K562 (cell line): ENCODE measurements at regions not wholly inside any gene's neighbourhood (a gene's known extent, or its start where the extent isn't known, plus 50 kb on each side); places are given as distances from the start of the nearest gene placed in this dataset.

Source experiments
- ATAC-seq: fragments of 200-7000 bp; cut with Tn5 transposase; 3 replicates; pipeline ENCODE4 v1.9.1; 2020; ENCODE audit warnings: moderate library complexity
- BruUV-seq: library from RNA; stranded (reverse); fragments of 400-500 nt; replicated peaks from 2 replicates; lab custom pipeline; 2021; lab: Mats Ljungman, UMichigan
- CTCF ChIA-PET: fragments of 300-600 bp; formaldehyde crosslinking; extraction: SDS; loops from one replicate; lab custom pipeline; 2021; ENCODE audit warnings: low intra/inter-chr PET ratio; lab: Yijun Ruan, JAX
- POLR2A ChIA-PET: fragments of 300-600, 350-650 bp; sonication (Branson Sonifier 250); formaldehyde crosslinking; extraction: SDS; loops from one replicate; lab custom pipeline; 2021; ENCODE audit warnings: antibody characterized with exemption, inconsistent platforms; lab: Yijun Ruan, JAX
- DNase-seq, 4 experiments: peaks; one replicate each; pipeline versions ENCODE4 v3.0.0 to v3.0.0-alpha.2; 2011 to 2018; ENCODE audit warnings: low spot score in 3 of 4, mixed read lengths in 3 of 4; ENCODE audit errors: extremely low read depth in 1 of 4
- FAIRE-seq: peaks from 2 replicates; lab custom pipeline; 2011; peaks lifted over from hg19 to GRCh38; lab: Jason Lieb, UNC
- H2AFZ ChIP-seq: 2 replicates; pipeline ENCODE4 v1.6.0; 2011; ENCODE audit warnings: low read depth, low read length, control low read depth, inconsistent platforms
- H3K27ac ChIP-seq: fragments of 200-600 bp; 3 replicates; pipeline ENCODE4 v1.8.0; 2011; ENCODE audit warnings: low read depth, mild to moderate bottlenecking, control low read depth, inconsistent platforms, low read length, moderate library complexity, mixed read lengths; ENCODE audit errors: extremely low read depth
- H3K27me3 ChIP-seq, 2 experiments: fragments of 300-600 bp in 1 of 2; 2 replicates in 1 of 2; 3 replicates in 1 of 2; pipeline versions ENCODE4 v1.6.0 to v1.8.0; 2011; ENCODE audit warnings: inconsistent platforms in 2 of 2, low read length in 2 of 2, mild to moderate bottlenecking in 1 of 2, mixed read lengths in 1 of 2, moderate library complexity in 1 of 2; ENCODE audit not compliant: control insufficient read depth in 2 of 2, insufficient read depth in 2 of 2
- H3K36me3 ChIP-seq: fragments of 300-600 bp; 3 replicates; pipeline ENCODE4 v1.8.0; 2011; ENCODE audit warnings: mild to moderate bottlenecking, low read length, inconsistent platforms; ENCODE audit not compliant: control insufficient read depth, insufficient read depth
- H3K4me1 ChIP-seq, 2 experiments: fragments of 200-600 bp in 1 of 2; replicated peaks in 1 of 2; 2 replicates in 1 of 2; 3 replicates in 1 of 2; pipeline versions ENCODE4 v1.5.1 to v1.8.0; 2011; ENCODE audit warnings: inconsistent platforms in 2 of 2, low read length in 2 of 2, mild to moderate bottlenecking in 1 of 2, mixed read lengths in 1 of 2, moderate library complexity in 1 of 2; ENCODE audit not compliant: control insufficient read depth in 2 of 2, insufficient read depth in 2 of 2
- H3K4me2 ChIP-seq: 2 replicates; pipeline ENCODE4 v1.6.1; 2011; ENCODE audit warnings: low read length, control low read depth, inconsistent platforms, mixed read lengths; ENCODE audit not compliant: insufficient read depth
- H3K4me3 ChIP-seq: fragments of 200-600 bp; sonication (generic), shearing (Covaris generic); 2 replicates; pipeline ENCODE4 v1.5.1; 2016; ENCODE audit warnings: control low read depth, inconsistent platforms
- H3K79me2 ChIP-seq: fragments of 200-600 bp; 3 replicates; pipeline ENCODE4 v1.8.0; 2011; ENCODE audit warnings: low read length, inconsistent platforms; ENCODE audit not compliant: control insufficient read depth, insufficient read depth
- H3K9ac ChIP-seq, 2 experiments: 2 replicates each; pipeline versions ENCODE4 v1.6.0 to v1.6.1; 2011; ENCODE audit warnings: low read depth in 2 of 2, low read length in 2 of 2, control low read depth in 1 of 2, inconsistent platforms in 1 of 2, mild to moderate bottlenecking in 1 of 2, mixed read lengths in 1 of 2; ENCODE audit not compliant: insufficient read depth in 1 of 2
- H3K9me1 ChIP-seq: one replicate; pipeline ENCODE4 v1.6.0; 2011; ENCODE audit warnings: inconsistent platforms, mild to moderate bottlenecking, low read length, moderate library complexity; ENCODE audit not compliant: control insufficient read depth, insufficient read depth
- H3K9me3 ChIP-seq: replicated peaks from 2 replicates; pipeline ENCODE4 v1.5.1; 2011; ENCODE audit warnings: low read depth, low read length, inconsistent platforms; ENCODE audit not compliant: control insufficient read depth, insufficient read depth
- H4K20me1 ChIP-seq: replicated peaks from 2 replicates; pipeline ENCODE4 v1.6.1; 2011; ENCODE audit warnings: low read length, inconsistent platforms, mixed read lengths; ENCODE audit not compliant: control insufficient read depth, insufficient read depth
- ARID4B ChIP-seq: sonication (generic); formaldehyde crosslinking; IDR thresholded peaks from 2 replicates; pipeline ENCODE4 v1.8.0; 2022; ENCODE audit warnings: mild to moderate bottlenecking, missing genetic modification reagents
- HDAC2 ChIP-seq: fragments of 450-650 bp; IDR thresholded peaks from 2 replicates; pipeline ENCODE4 v1.6.1; 2016; ENCODE audit warnings: mild to moderate bottlenecking
- KAT7 ChIP-seq: sonication (generic); formaldehyde crosslinking; IDR thresholded peaks from 2 replicates; pipeline ENCODE4 v1.8.0; 2022; ENCODE audit warnings: missing genetic modification reagents, mild to moderate bottlenecking, borderline replicate concordance
- KDM5B ChIP-seq: fragments of 200-600 bp; sonication (generic); IDR thresholded peaks from 2 replicates; pipeline ENCODE4 v1.6.1; 2012; ENCODE audit warnings: low read depth, mild to moderate bottlenecking, moderate library complexity, low read length, control low read depth, inconsistent platforms; ENCODE audit not compliant: insufficient replicate concordance
- L3MBTL2 ChIP-seq: fragments of 450-650 bp; IDR thresholded peaks from 2 replicates; pipeline ENCODE4 v1.6.1; 2016; ENCODE audit warnings: mild to moderate bottlenecking, moderate library complexity
- LARP7 ChIP-seq: fragments of 450-650 bp; IDR thresholded peaks from 2 replicates; pipeline ENCODE4 v1.6.1; 2016
- RREB1 ChIP-seq: fragments of 250-450 bp; sonication (Bioruptor Pico); IDR thresholded peaks from 2 replicates; pipeline ENCODE4 v1.4.0; 2020
- SREBF1 ChIP-seq: fragments of 150-350 bp; IDR thresholded peaks from 2 replicates; pipeline ENCODE4 v1.6.1; 2014; ENCODE audit warnings: antibody characterized with exemption, low read depth, low read length, borderline replicate concordance
- STAT5B ChIP-seq: fragments of 250-450 bp; sonication (Bioruptor Pico); IDR thresholded peaks from 2 replicates; pipeline ENCODE4 v1.8.0; 2021; ENCODE audit warnings: mild to moderate bottlenecking, inconsistent platforms
- ZEB2 ChIP-seq: fragments of 450-650 bp; IDR thresholded peaks from 2 replicates; pipeline ENCODE4 v1.6.1; 2016
- ZNF347 ChIP-seq: fragments of 450-650 bp; formaldehyde crosslinking; IDR thresholded peaks from 2 replicates; pipeline ENCODE4 v1.4.0; 2020; ENCODE audit warnings: low read depth, mild to moderate bottlenecking, moderate library complexity
- WGBS: fragments of 100-300 bp; shearing (Covaris generic); methylation state at CpG from one replicate; pipeline ENCODE4 v1.1.6; 2016; ENCODE audit warnings: low coverage, mixed read lengths; ENCODE audit not compliant: insufficient coverage; ENCODE audit errors: missing lambda C conversion rate; 5-methylcytosine and 5-hydroxymethylcytosine counted together
- in situ Hi-C: fragments of 300-500 bp; cut with MboI; formaldehyde crosslinking; loops from 4 replicates; pipeline ENCODE4 v1.15.0; 2018; ENCODE audit warnings: inconsistent platforms, mixed read lengths
- intact Hi-C: fragments of 100-400 bp; cut with micrococcal nuclease; formaldehyde crosslinking; loops from 2 replicates; pipeline ENCODE4 v1.14.2; 2022
- TF ChIP-seq, protein P1 (sequence below): fragments of 250-450 bp; sonication (Bioruptor Pico); IDR thresholded peaks from 2 replicates; pipeline ENCODE4 v1.9.0; 2021; ENCODE audit warnings: mild to moderate bottlenecking

DNA sequence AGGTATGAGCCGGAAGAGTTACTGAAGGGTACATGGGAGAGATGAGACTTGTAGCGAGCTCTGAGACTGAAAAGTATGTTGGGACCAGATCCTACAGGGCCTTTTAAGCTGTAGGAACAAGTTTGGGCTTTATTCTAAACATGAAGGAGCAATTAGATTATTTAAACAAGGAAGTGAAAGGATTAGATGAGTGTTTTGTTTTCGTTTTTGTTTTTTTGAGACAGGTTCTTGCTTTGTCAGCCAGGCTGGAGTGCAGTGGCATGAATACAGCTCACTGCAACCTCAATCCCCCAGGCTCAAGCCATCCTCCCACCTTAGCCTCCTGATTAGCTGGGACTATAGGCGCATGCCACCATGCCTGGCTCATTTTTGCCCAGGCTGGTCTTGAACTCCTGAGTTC is 110.7 kb downstream of the C1D start:
- ATAC-seq = no peak
- Histone ChIP-seq H3K4me2 (no peak overlapping the region), H3K27ac (no peak overlapping the region), H3K9ac (no peak overlapping the region), H3K9me1 (no peaks in the 10 kb centered on the region), H3K4me1 (no peaks in the 10 kb centered on the region), H3K36me3 (no peaks in the 10 kb centered on the region), H2AFZ (no peak overlapping the region), H3K9me3 (no peaks in the 10 kb centered on the region), H4K20me1 (no peaks in the 10 kb centered on the region), H3K4me3 (no peak overlapping the region), H3K27me3 (peaks cover 0 to 5% of the 10 kb centered on the region in 2 experiments; a peak in 1 of 5 replicates), H3K79me2 (no peaks in the 10 kb centered on the region)
- in situ Hi-C loops = no loop called here
- no peak for DNase-seq
- WGBS = 3% methylated on average over 4 of the region's 4 CpGs
- POLR2A ChIA-PET = interaction anchor here (0.6 kb wide), 1 partner anchor 114 kb away, joined by 3 read pairs; no protein-coding TSS in a partner anchor
- intact Hi-C loops = no loop called here
- CTCF ChIA-PET = no interaction called here
- no TSS peak for BruUV-seq
- no peak for FAIRE-seq
- TF ChIP-seq HDAC2 (no peak), ARID4B (CRISPR knock-in tag) (no peak), STAT5B (CRISPR knock-in tag) (no peak), SREBF1 (no peak), ZNF347 (no peak), L3MBTL2 (no peak), KAT7 (no peak), RREB1 (CRISPR knock-in tag) (no peak), ZEB2 (no peak), LARP7 (no peak), KDM5B (no peak)
- TF ChIP-seq, protein P1, sequence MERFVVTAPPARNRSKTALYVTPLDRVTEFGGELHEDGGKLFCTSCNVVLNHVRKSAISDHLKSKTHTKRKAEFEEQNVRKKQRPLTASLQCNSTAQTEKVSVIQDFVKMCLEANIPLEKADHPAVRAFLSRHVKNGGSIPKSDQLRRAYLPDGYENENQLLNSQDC = no peak
